ENCODE measurements at regions not wholly inside any gene's neighbourhood (a gene's known extent, or its start where the extent isn't known, plus 50 kb on each side); places are given as distances from the start of the nearest gene placed in this dataset.

- TF ChIP-seq MAX (CRISPR knock-in tag; IDR thresholded peaks at IDR 0.05) = no peak
- TF ChIP-seq NFXL1 (CRISPR knock-in tag; IDR thresholded peaks at IDR 0.05) = no peak
Observed at GRCh38 chr14:61866932-61867920, 105.0 kb downstream of the SNAPC1 start (continued).

- in situ Hi-C loops (cut with MboI) (no loop called here), intact Hi-C loops (cut with micrococcal nuclease) (no loop called here)
- 11% methylated on average over 1 of the region's 1 CpG for WGBS (ENCODE audit: insufficient coverage, low coverage, missing lambda C conversion rate)
- Histone ChIP-seq H3K4me2 (ENCODE audit: insufficient read depth, low read length) (no peak overlapping the region), H3K27ac (ENCODE audit: extremely low read depth, low read depth, low read length) (no peak overlapping the region), H3K27me3 (ENCODE audit: control insufficient read depth in 2 of 2, insufficient read depth in 2 of 2, low read length in 2 of 2) (peaks cover 2 to 13% of the 10 kb centered on the region in 2 experiments; a peak in 3 of 5 replicates), H3K9ac (ENCODE audit: insufficient read depth in 1 of 2, low read depth in 2 of 2, low read length in 2 of 2) (no peak overlapping the region), H3K4me1 (replicated peaks in 1 of 2; ENCODE audit: control insufficient read depth in 2 of 2, insufficient read depth in 2 of 2, low read length in 2 of 2) (peaks cover 0 to 5% of the 10 kb centered on the region in 2 experiments; a peak in 2 of 5 replicates), H3K79me2 (ENCODE audit: control insufficient read depth, insufficient read depth, low read length) (no peaks in the 10 kb centered on the region), H3K9me1 (ENCODE audit: control insufficient read depth, insufficient read depth, low read length) (no peaks in the 10 kb centered on the region), H4K20me1 (replicated peaks; ENCODE audit: control insufficient read depth, insufficient read depth, low read length) (no peaks in the 10 kb centered on the region), H3K9me3 (replicated peaks; ENCODE audit: control insufficient read depth, insufficient read depth, low read depth, low read length) (no peaks in the 10 kb centered on the region; the same call in 1 of the 2 replicates), H2AFZ (ENCODE audit: low read depth, low read length) (no peak overlapping the region), H3K4me3 (no peak overlapping the region), H3K36me3 (ENCODE audit: control insufficient read depth, insufficient read depth, low read length) (no peaks in the 10 kb centered on the region)
- ATAC-seq (no peak), FAIRE-seq (no peak), DNase-seq (ENCODE audit: extremely low read depth in 1 of 4, low spot score in 3 of 4) (no peak)
- ChIA-PET CTCF (ENCODE audit: low intra/inter-chr PET ratio) (no interaction called here), POLR2A (no interaction called here)
- no TSS peak for BruUV-seq (replicated peaks)
- TF ChIP-seq TOE1 (IDR thresholded peaks at IDR 0.05; ENCODE audit: borderline replicate concordance) (no peak), TOE1 (CRISPR knock-in tag; IDR thresholded peaks at IDR 0.05; ENCODE audit: borderline replicate concordance, low read depth) (no peak), ZNF134 (CRISPR knock-in tag; conservative IDR thresholded peaks at IDR 0.05) (no peak), ZNF699 (CRISPR knock-in tag; IDR thresholded peaks at IDR 0.05; ENCODE audit: insufficient replicate concordance) (no peak), NR4A1 (CRISPR knock-in tag; IDR thresholded peaks at IDR 0.05) (no peak), NR4A1 (tag; IDR thresholded peaks at IDR 0.05) (no peak), CTCF (IDR thresholded peaks at IDR 0.05 in 2 of 3, conservative IDR thresholded peaks at IDR 0.05 in 1 of 3; ENCODE audit: insufficient read depth in 2 of 3, low read depth in 1 of 3, low read length in 3 of 3) (no peak), HDGF (IDR thresholded peaks at IDR 0.05) (no peak), TEAD1 (CRISPR knock-in tag; IDR thresholded peaks at IDR 0.05) (no peak), RNF219 (CRISPR knock-in tag; IDR thresholded peaks at IDR 0.05) (no peak), ETV5 (CRISPR knock-in tag; IDR thresholded peaks at IDR 0.05; ENCODE audit: low read depth) (no peak)
Observed at GRCh38 chr14:61868846-61869245, 106.6 kb downstream of the SNAPC1 start.
